A673 (cell line): ENCODE measurements at regions not wholly inside any gene's neighbourhood (a gene's known extent, or its start where the extent isn't known, plus 50 kb on each side); places are given as distances from the start of the nearest gene placed in this dataset.

Source experiments
- EZH2 ChIP-seq: fragments of 200-600 bp; sonication (generic); IDR thresholded peaks from 2 replicates; pipeline ENCODE4 v1.6.1; 2017; ENCODE audit warnings: borderline replicate concordance, low read depth, mild to moderate bottlenecking, mixed read lengths, antibody characterized with exemption, low read length; ENCODE audit not compliant: poor library complexity, severe bottlenecking
- TF ChIP-seq, protein P1 (sequence below): fragments of 300-800, 200-600 bp; sonication (generic); conservative IDR thresholded peaks from 2 replicates; pipeline ENCODE4 v1.5.1; 2017; ENCODE audit warnings: low read depth, mild to moderate bottlenecking, antibody characterized with exemption, low read length, moderate library complexity, mixed read lengths

DNA sequence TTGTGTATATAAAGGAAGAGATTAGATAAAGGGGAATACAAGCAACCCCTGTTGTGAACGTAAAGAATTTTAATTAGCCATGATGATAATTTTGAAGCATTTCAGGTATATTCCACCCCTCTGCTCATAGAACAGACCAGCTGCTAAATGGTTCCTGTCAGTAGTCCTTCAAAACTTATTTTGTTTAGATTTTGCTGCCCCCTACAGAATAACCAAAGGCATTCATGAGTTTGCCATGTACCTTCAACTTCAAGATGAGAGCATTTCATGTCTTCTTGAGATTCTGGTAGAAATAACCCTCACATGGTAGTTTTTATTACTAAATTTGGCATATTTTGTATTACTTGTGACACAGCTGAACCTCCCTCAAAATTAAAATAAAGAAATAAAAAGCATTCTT lies 1586.7 kb downstream of the HACE1 start:
- TF ChIP-seq, protein P1, sequence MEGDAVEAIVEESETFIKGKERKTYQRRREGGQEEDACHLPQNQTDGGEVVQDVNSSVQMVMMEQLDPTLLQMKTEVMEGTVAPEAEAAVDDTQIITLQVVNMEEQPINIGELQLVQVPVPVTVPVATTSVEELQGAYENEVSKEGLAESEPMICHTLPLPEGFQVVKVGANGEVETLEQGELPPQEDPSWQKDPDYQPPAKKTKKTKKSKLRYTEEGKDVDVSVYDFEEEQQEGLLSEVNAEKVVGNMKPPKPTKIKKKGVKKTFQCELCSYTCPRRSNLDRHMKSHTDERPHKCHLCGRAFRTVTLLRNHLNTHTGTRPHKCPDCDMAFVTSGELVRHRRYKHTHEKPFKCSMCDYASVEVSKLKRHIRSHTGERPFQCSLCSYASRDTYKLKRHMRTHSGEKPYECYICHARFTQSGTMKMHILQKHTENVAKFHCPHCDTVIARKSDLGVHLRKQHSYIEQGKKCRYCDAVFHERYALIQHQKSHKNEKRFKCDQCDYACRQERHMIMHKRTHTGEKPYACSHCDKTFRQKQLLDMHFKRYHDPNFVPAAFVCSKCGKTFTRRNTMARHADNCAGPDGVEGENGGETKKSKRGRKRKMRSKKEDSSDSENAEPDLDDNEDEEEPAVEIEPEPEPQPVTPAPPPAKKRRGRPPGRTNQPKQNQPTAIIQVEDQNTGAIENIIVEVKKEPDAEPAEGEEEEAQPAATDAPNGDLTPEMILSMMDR: peak; percentile 65
- no peak for TF ChIP-seq EZH2
